Thyroid gland (tissue), 4 donors: ENCODE measurements at regions not wholly inside any gene's neighbourhood (a gene's known extent, or its start where the extent isn't known, plus 50 kb on each side); places are given as distances from the start of the nearest gene placed in this dataset.

Experiments used
- DNase-seq, 2 donors: peaks; one replicate each; pipeline ENCODE4 v3.0.0-alpha.2; 2019
- H3K27ac ChIP-seq, 3 donors: fragments of 200-600 bp; sonication (generic); 1 replicate in 2 of 3; 2 replicates in 1 of 3; pipeline ENCODE4 v1.5.1; 2016 to 2019; ENCODE audit warnings: mild to moderate bottlenecking in 1 of 3, moderate library complexity in 1 of 3
- H3K27me3 ChIP-seq: fragments of 200-600 bp; sonication (generic); one replicate; pipeline ENCODE4 v1.5.1; 2019
- H3K36me3 ChIP-seq, 2 donors: fragments of 200-600 bp; sonication (generic); one replicate each; pipeline ENCODE4 v1.5.1; 2016 to 2019
- H3K4me1 ChIP-seq, 2 donors: fragments of 200-600 bp; sonication (generic); one replicate each; pipeline ENCODE4 v1.5.1; 2017 to 2019
- H3K4me3 ChIP-seq, 3 donors: fragments of 200-600 bp; sonication (generic); replicated peaks in 1 of 3; 1 replicate in 2 of 3; 2 replicates in 1 of 3; pipeline ENCODE4 v1.5.1; 2016; ENCODE audit warnings: mild to moderate bottlenecking in 1 of 3
- H3K9me3 ChIP-seq: fragments of 200-600 bp; sonication (generic); one replicate; pipeline ENCODE4 v1.5.1; 2017
- CTCF ChIP-seq, 6 experiments: fragments of 200-600 bp in 3 of 6; fragments of 450-650 bp in 3 of 6; sonication (generic) in 3 of 6; IDR thresholded peaks; one replicate each; pipeline ENCODE4 v1.5.1; 2016 to 2019; ENCODE audit warnings: antibody characterized with exemption in 6 of 6, mild to moderate bottlenecking in 2 of 6, inconsistent platforms in 1 of 6, moderate library complexity in 1 of 6
- POLR2A ChIP-seq, 2 donors: fragments of 450-650 bp; IDR thresholded peaks; one replicate each; pipeline ENCODE4 v1.6.1; 2017; ENCODE audit warnings: antibody characterized with exemption in 2 of 2, mild to moderate bottlenecking in 2 of 2, moderate library complexity in 1 of 2
- WGBS, 2 donors: methylation state at CpG; one replicate each; pipeline ENCODE4 v1.1.5; 2017; 5-methylcytosine and 5-hydroxymethylcytosine counted together
- intact Hi-C: fragments of 100-400 bp; cut with DNase I; formaldehyde crosslinking; loops from one replicate; pipeline ENCODE4 v1.15.1; 2023

- Histone ChIP-seq H3K4me1 (no peaks in the 10 kb centered on the region), H3K4me3 (no peak overlapping the region), H3K36me3 (no peaks in the 10 kb centered on the region), H3K27ac (no peak overlapping the region), H3K9me3 (no peaks in the 10 kb centered on the region), H3K27me3 (no peaks in the 10 kb centered on the region)
- TF ChIP-seq POLR2A (IDR thresholded peaks at IDR 0.05), result no peak
- TF ChIP-seq CTCF (IDR thresholded peaks at IDR 0.05), result no peak
- no peak for DNase-seq
- intact Hi-C loops, result no loop called here
Observed at GRCh38 chr3:82265747-82266146, 504.3 kb upstream of the GBE1 start.

DNA sequence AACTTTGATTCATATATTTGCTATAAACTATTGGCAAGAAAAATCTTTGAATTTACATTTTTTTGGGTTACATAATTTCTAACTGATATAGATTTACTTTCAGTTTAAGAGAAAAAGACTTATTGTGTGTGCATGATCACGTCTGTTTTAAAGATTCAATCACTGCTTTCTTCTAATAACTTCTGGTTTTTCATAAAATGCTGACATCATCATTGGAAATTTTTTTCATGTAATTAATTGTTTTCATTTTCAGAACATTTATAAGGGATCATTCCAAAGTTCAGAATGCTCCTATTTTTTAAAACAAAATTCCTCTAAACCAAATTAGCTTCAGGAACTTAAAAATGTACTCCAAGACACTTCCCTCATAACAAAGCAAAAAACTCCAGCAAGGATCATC, 500.7 kb upstream of the GBE1 start:
- intact Hi-C loops, result no loop called here
- 66 to 69% methylated on average over 1 of the region's 1 CpG for WGBS, 2 donors
- TF ChIP-seq CTCF (IDR thresholded peaks at IDR 0.05) (no peak), POLR2A (IDR thresholded peaks at IDR 0.05) (no peak)

GRCh38 chr3:82261637-82262036, 500.2 kb upstream of the GBE1 start:
- intact Hi-C loops, result no loop called here
- Histone ChIP-seq H3K4me1 (no peaks in the 10 kb centered on the region), H3K36me3 (no peaks in the 10 kb centered on the region), H3K27ac (no peak overlapping the region), H3K9me3 (no peaks in the 10 kb centered on the region), H3K27me3 (no peaks in the 10 kb centered on the region), H3K4me3 (no peak overlapping the region)
- DNase-seq, result no peak
- TF ChIP-seq CTCF (IDR thresholded peaks at IDR 0.05) (no peak), POLR2A (IDR thresholded peaks at IDR 0.05) (no peak)

More for the DNA sequence above, 500.7 kb upstream of the GBE1 start:
- H3K4me3 ChIP-seq, result no peak overlapping the region
- H3K9me3 ChIP-seq, result no peaks in the 10 kb centered on the region
- no peaks in the 10 kb centered on the region for H3K4me1 ChIP-seq
- H3K36me3 ChIP-seq, result no peaks in the 10 kb centered on the region
- DNase-seq, result no peak
- H3K27ac ChIP-seq, result no peak overlapping the region
- no peaks in the 10 kb centered on the region for H3K27me3 ChIP-seq

DNA sequence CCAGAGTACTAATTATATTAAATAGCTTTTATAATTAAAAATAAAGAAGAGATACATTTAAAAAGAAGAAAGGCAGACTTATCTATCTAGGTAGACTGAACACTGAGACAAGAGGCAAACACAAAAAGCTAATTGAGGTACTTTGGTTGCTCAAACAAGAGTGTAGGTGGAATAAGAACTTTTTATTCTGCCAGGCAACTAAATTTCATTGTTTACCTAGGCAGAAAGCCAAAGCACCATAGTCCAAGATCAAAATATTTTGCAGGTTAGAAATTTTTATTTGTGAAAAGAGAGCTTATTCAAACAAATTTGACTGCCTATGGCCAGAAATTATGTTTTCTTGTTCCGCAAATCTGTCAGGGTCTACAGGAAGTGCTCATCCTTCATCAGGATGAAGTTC, 499.6 kb upstream of the GBE1 start:
- no peaks in the 10 kb centered on the region for H3K36me3 ChIP-seq
- H3K4me3 ChIP-seq, result no peak overlapping the region
- intact Hi-C loops, result no loop called here
- WGBS, 2 donors, result 88 to 94% methylated on average over 1 of the region's 1 CpG
- no peaks in the 10 kb centered on the region for H3K4me1 ChIP-seq
- H3K9me3 ChIP-seq, result no peaks in the 10 kb centered on the region
- DNase-seq, result no peak
- H3K27me3 ChIP-seq, result no peaks in the 10 kb centered on the region
- no peak for TF ChIP-seq CTCF (IDR thresholded peaks at IDR 0.05)
- no peak for TF ChIP-seq POLR2A (IDR thresholded peaks at IDR 0.05)
- H3K27ac ChIP-seq, result no peak overlapping the region

DNA sequence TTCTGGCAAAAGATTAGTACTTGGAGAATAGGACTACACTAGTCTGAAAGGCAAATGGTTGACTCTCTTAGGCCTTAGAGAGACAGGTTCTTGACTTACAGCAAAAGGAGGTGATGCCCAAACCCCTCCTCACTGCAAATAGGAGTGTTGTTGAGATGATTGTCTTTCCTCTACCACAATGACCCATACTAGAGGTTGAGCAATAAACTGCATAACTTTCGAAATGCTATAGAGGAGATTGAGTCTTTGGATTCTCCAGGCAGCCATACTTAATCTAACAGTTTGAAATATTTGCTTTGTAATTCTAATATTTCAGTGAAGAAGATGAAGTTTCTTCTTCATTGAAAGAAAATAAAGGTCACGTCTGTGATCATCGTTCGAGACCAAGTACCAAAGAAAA, 498.5 kb upstream of the GBE1 start:
- Histone ChIP-seq H3K36me3 (no peaks in the 10 kb centered on the region), H3K4me3 (no peak overlapping the region), H3K27me3 (no peaks in the 10 kb centered on the region), H3K27ac (no peak overlapping the region), H3K4me1 (no peaks in the 10 kb centered on the region), H3K9me3 (no peaks in the 10 kb centered on the region)
- intact Hi-C loops, result no loop called here
- DNase-seq, result no peak
- 89 to 91% methylated on average over 4 of the region's 4 CpGs for WGBS, 2 donors
- TF ChIP-seq POLR2A (IDR thresholded peaks at IDR 0.05) (no peak), CTCF (IDR thresholded peaks at IDR 0.05) (no peak)
